Hematopoietic multipotent progenitor cell treated with erythropoietin and hydrocortisone succinate and interleukin-3 and kit ligand, for 6 days (in vitro differentiated cells): ENCODE measurements at regions not wholly inside any gene's neighbourhood (a gene's known extent, or its start where the extent isn't known, plus 50 kb on each side); places are given as distances from the start of the nearest gene placed in this dataset.

Source experiments
- DNase-seq: peaks from one replicate; pipeline ENCODE4 v3.0.0-alpha.2; 2015

DNA sequence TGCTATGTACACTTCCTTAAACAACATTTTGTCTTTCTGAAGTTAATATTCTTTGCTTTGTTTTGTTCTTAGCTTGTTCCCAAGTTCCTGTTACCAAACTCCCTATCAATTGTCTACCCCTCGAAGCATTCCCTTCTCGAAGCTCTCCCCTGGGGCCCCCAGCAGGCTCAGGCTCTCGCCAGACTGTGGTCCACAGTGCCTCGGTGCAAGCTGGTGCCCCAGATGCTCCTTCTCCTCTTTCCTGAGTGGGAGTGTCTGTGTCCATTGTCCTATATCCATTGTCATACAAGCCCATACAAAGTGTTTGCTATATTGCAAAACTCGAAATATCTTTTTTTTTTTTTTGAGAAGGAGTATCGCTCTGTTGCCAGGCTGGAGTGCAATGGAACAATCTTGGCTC is 51.7 kb upstream of the RTL6 start:
- DNase-seq: no peak

DNA sequence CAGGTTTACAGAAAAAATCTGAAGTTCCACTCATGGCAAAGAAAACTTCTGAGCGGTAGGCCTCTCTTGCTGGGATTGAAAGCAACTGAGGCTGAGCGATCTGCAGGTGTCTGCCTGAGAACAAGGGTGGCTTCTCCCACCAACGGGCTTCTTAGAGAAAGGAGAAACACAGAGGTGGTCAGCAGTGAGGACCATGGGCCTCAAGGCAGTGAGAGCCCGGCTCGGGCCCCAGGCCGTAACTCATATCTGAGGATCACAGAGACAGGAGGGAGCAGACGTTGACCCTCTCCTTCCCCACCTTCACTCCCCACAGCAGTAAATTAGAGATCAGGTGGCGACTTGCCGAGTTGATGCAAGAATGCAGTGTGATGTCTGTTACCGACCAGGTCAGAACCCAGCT is 50.9 kb upstream of the RTL6 start:
- no peak for DNase-seq
